Duodenal mucosa (tissue), 2 donors: ENCODE measurements at regions not wholly inside any gene's neighbourhood (a gene's known extent, or its start where the extent isn't known, plus 50 kb on each side); places are given as distances from the start of the nearest gene placed in this dataset.
"Not testable (repeated sequence)": the region's sequence is repeated elsewhere in the genome, so short reads cannot be mapped to it uniquely, and the experiment has no call there.

Experiments used
- H3K27ac ChIP-seq: one replicate; pipeline ENCODE4 v1.7.0; 2013; ENCODE audit warnings: low read depth, low read length
- H3K27me3 ChIP-seq, 2 donors: one replicate each; pipeline ENCODE4 v1.7.0; 2013; ENCODE audit warnings: low read length in 2 of 2, control low read depth in 1 of 2; ENCODE audit not compliant: insufficient read depth in 2 of 2, control insufficient read depth in 1 of 2
- H3K36me3 ChIP-seq, 2 donors: one replicate each; pipeline ENCODE4 v1.7.0; 2013; ENCODE audit warnings: low read length in 2 of 2, control low read depth in 1 of 2; ENCODE audit not compliant: insufficient read depth in 2 of 2, control insufficient read depth in 1 of 2
- H3K4me1 ChIP-seq, 2 donors: one replicate each; pipeline ENCODE4 v1.7.0; 2013; ENCODE audit warnings: low read length in 2 of 2, control low read depth in 1 of 2; ENCODE audit not compliant: insufficient read depth in 2 of 2, control insufficient read depth in 1 of 2
- H3K4me3 ChIP-seq, 2 donors: one replicate each; pipeline ENCODE4 v1.7.0; 2013; ENCODE audit warnings: low read length in 2 of 2, low read depth in 1 of 2
- H3K9ac ChIP-seq, 2 donors: one replicate each; pipeline ENCODE4 v1.7.0; 2013; ENCODE audit warnings: low read length in 2 of 2, low read depth in 1 of 2
- H3K9me3 ChIP-seq, 2 donors: one replicate each; pipeline ENCODE4 v1.7.0; 2013; ENCODE audit warnings: low read length in 2 of 2, control low read depth in 1 of 2; ENCODE audit not compliant: control insufficient read depth in 1 of 2

GRCh38 chr16:8407351-8407750 is 183.0 kb downstream of the TMEM114 start:
- Histone ChIP-seq H3K4me3 (no peak overlapping the region), H3K27me3 (no peaks in the 10 kb centered on the region), H3K9me3 (no peaks in the 10 kb centered on the region), H3K36me3 (no peaks in the 10 kb centered on the region), H3K27ac (no peak overlapping the region), H3K9ac (no peak overlapping the region), H3K4me1 (peaks cover 6 to 10% of the 10 kb centered on the region in 2 donors)

- Histone ChIP-seq H3K9me3 (no peaks in the 10 kb centered on the region), H3K36me3 (no peaks in the 10 kb centered on the region), H3K4me1 (peaks cover 6 to 10% of the 10 kb centered on the region in 2 donors), H3K27me3 (no peaks in the 10 kb centered on the region), H3K4me3 (no peak overlapping the region), H3K27ac (no peak overlapping the region), H3K9ac (no peak overlapping the region)
Measured at GRCh38 chr16:8403978-8404749, 186.1 kb downstream of the TMEM114 start.

- peaks cover 6 to 10% of the 10 kb centered on the region in 2 donors for H3K4me1 ChIP-seq
- peak overlapping the region; percentile 39 for H3K27ac ChIP-seq
- H3K4me3 ChIP-seq, result no peak overlapping the region
- H3K9ac ChIP-seq, result no peak overlapping the region
- H3K9me3 ChIP-seq, result no peaks in the 10 kb centered on the region
- H3K36me3 ChIP-seq, result no peaks in the 10 kb centered on the region
- H3K27me3 ChIP-seq, result no peaks in the 10 kb centered on the region
Measured at GRCh38 chr16:8402981-8403843, 187.1 kb downstream of the TMEM114 start.

GRCh38 chr16:8400683-8401082 is 189.6 kb downstream of the TMEM114 start:
- not testable (repeated sequence) for H3K4me3 ChIP-seq, H3K9ac ChIP-seq, H3K27ac ChIP-seq, H3K36me3 ChIP-seq, H3K9me3 ChIP-seq, H3K27me3 ChIP-seq
- peaks cover 6 to 10% of the 10 kb centered on the region in 2 donors for H3K4me1 ChIP-seq

GRCh38 chr16:8398548-8398947 is 191.8 kb downstream of the TMEM114 start:
- Histone ChIP-seq H3K9me3 (no peaks in the 10 kb centered on the region), H3K27me3 (no peaks in the 10 kb centered on the region), H3K4me1 (peaks cover 4 to 5% of the 10 kb centered on the region in 2 donors), H3K27ac (no peak overlapping the region), H3K9ac (no peak overlapping the region), H3K36me3 (no peaks in the 10 kb centered on the region), H3K4me3 (no peak overlapping the region)

GRCh38 chr16:8397223-8397622 is 193.1 kb downstream of the TMEM114 start:
- H3K4me1 ChIP-seq, result no peaks in the 10 kb centered on the region
- no peak overlapping the region for H3K4me3 ChIP-seq
- H3K36me3 ChIP-seq, result no peaks in the 10 kb centered on the region
- H3K9me3 ChIP-seq, result no peaks in the 10 kb centered on the region
- H3K27ac ChIP-seq, result no peak overlapping the region
- no peak overlapping the region for H3K9ac ChIP-seq
- H3K27me3 ChIP-seq, result no peaks in the 10 kb centered on the region

GRCh38 chr16:8396463-8396862 is 193.8 kb downstream of the TMEM114 start:
- no peak overlapping the region for H3K9ac ChIP-seq
- H3K4me3 ChIP-seq, result no peak overlapping the region
- H3K36me3 ChIP-seq, result no peaks in the 10 kb centered on the region
- H3K27me3 ChIP-seq, result no peaks in the 10 kb centered on the region
- H3K4me1 ChIP-seq, result no peaks in the 10 kb centered on the region
- no peaks in the 10 kb centered on the region for H3K9me3 ChIP-seq
- H3K27ac ChIP-seq, result no peak overlapping the region

GRCh38 chr16:8391257-8391656 is 199.1 kb downstream of the TMEM114 start:
- H3K4me3 ChIP-seq, result no peak overlapping the region
- no peak overlapping the region for H3K27ac ChIP-seq
- no peaks in the 10 kb centered on the region for H3K9me3 ChIP-seq
- H3K9ac ChIP-seq, result no peak overlapping the region
- H3K36me3 ChIP-seq, result no peaks in the 10 kb centered on the region
- no peaks in the 10 kb centered on the region for H3K27me3 ChIP-seq
- no peaks in the 10 kb centered on the region for H3K4me1 ChIP-seq

GRCh38 chr16:8388684-8389083 is 201.6 kb downstream of the TMEM114 start:
- Histone ChIP-seq H3K36me3 (no peaks in the 10 kb centered on the region), H3K9ac (no peak overlapping the region), H3K27me3 (no peaks in the 10 kb centered on the region), H3K4me1 (no peaks in the 10 kb centered on the region), H3K9me3 (no peaks in the 10 kb centered on the region), H3K4me3 (no peak overlapping the region), H3K27ac (no peak overlapping the region)

GRCh38 chr16:8381814-8382213 is 208.5 kb downstream of the TMEM114 start:
- Histone ChIP-seq H3K27ac (no peak overlapping the region), H3K4me1 (no peaks in the 10 kb centered on the region), H3K27me3 (no peaks in the 10 kb centered on the region), H3K9me3 (no peaks in the 10 kb centered on the region), H3K9ac (no peak overlapping the region), H3K36me3 (no peaks in the 10 kb centered on the region), H3K4me3 (no peak overlapping the region)
